K562 (cell line): ENCODE measurements at regions not wholly inside any gene's neighbourhood (a gene's known extent, or its start where the extent isn't known, plus 50 kb on each side); places are given as distances from the start of the nearest gene placed in this dataset.

ENCODE experiments used
- ATAC-seq: fragments of 200-7000 bp; cut with Tn5 transposase; 3 replicates; pipeline ENCODE4 v1.9.1; 2020; ENCODE audit warnings: moderate library complexity
- BruUV-seq: library from RNA; stranded (reverse); fragments of 400-500 nt; replicated peaks from 2 replicates; lab custom pipeline; 2021; lab: Mats Ljungman, UMichigan
- CTCF ChIA-PET: fragments of 300-600 bp; formaldehyde crosslinking; extraction: SDS; loops from one replicate; lab custom pipeline; 2021; ENCODE audit warnings: low intra/inter-chr PET ratio; lab: Yijun Ruan, JAX
- POLR2A ChIA-PET: fragments of 300-600, 350-650 bp; sonication (Branson Sonifier 250); formaldehyde crosslinking; extraction: SDS; loops from one replicate; lab custom pipeline; 2021; ENCODE audit warnings: antibody characterized with exemption, inconsistent platforms; lab: Yijun Ruan, JAX
- DNase-seq, 4 experiments: peaks; one replicate each; pipeline versions ENCODE4 v3.0.0 to v3.0.0-alpha.2; 2011 to 2018; ENCODE audit warnings: low spot score in 3 of 4, mixed read lengths in 3 of 4; ENCODE audit errors: extremely low read depth in 1 of 4
- FAIRE-seq: peaks from 2 replicates; lab custom pipeline; 2011; peaks lifted over from hg19 to GRCh38; lab: Jason Lieb, UNC
- H2AFZ ChIP-seq: 2 replicates; pipeline ENCODE4 v1.6.0; 2011; ENCODE audit warnings: low read depth, low read length, control low read depth, inconsistent platforms
- H3K27ac ChIP-seq: fragments of 200-600 bp; 3 replicates; pipeline ENCODE4 v1.8.0; 2011; ENCODE audit warnings: low read depth, mild to moderate bottlenecking, control low read depth, inconsistent platforms, low read length, moderate library complexity, mixed read lengths; ENCODE audit errors: extremely low read depth
- H3K27me3 ChIP-seq, 2 experiments: fragments of 300-600 bp in 1 of 2; 2 replicates in 1 of 2; 3 replicates in 1 of 2; pipeline versions ENCODE4 v1.6.0 to v1.8.0; 2011; ENCODE audit warnings: inconsistent platforms in 2 of 2, low read length in 2 of 2, mild to moderate bottlenecking in 1 of 2, mixed read lengths in 1 of 2, moderate library complexity in 1 of 2; ENCODE audit not compliant: control insufficient read depth in 2 of 2, insufficient read depth in 2 of 2
- H3K36me3 ChIP-seq: fragments of 300-600 bp; 3 replicates; pipeline ENCODE4 v1.8.0; 2011; ENCODE audit warnings: mild to moderate bottlenecking, low read length, inconsistent platforms; ENCODE audit not compliant: control insufficient read depth, insufficient read depth
- H3K4me1 ChIP-seq, 2 experiments: fragments of 200-600 bp in 1 of 2; replicated peaks in 1 of 2; 2 replicates in 1 of 2; 3 replicates in 1 of 2; pipeline versions ENCODE4 v1.5.1 to v1.8.0; 2011; ENCODE audit warnings: inconsistent platforms in 2 of 2, low read length in 2 of 2, mild to moderate bottlenecking in 1 of 2, mixed read lengths in 1 of 2, moderate library complexity in 1 of 2; ENCODE audit not compliant: control insufficient read depth in 2 of 2, insufficient read depth in 2 of 2
- H3K4me2 ChIP-seq: 2 replicates; pipeline ENCODE4 v1.6.1; 2011; ENCODE audit warnings: low read length, control low read depth, inconsistent platforms, mixed read lengths; ENCODE audit not compliant: insufficient read depth
- H3K4me3 ChIP-seq: fragments of 200-600 bp; sonication (generic), shearing (Covaris generic); 2 replicates; pipeline ENCODE4 v1.5.1; 2016; ENCODE audit warnings: control low read depth, inconsistent platforms
- H3K79me2 ChIP-seq: fragments of 200-600 bp; 3 replicates; pipeline ENCODE4 v1.8.0; 2011; ENCODE audit warnings: low read length, inconsistent platforms; ENCODE audit not compliant: control insufficient read depth, insufficient read depth
- H3K9ac ChIP-seq, 2 experiments: 2 replicates each; pipeline versions ENCODE4 v1.6.0 to v1.6.1; 2011; ENCODE audit warnings: low read depth in 2 of 2, low read length in 2 of 2, control low read depth in 1 of 2, inconsistent platforms in 1 of 2, mild to moderate bottlenecking in 1 of 2, mixed read lengths in 1 of 2; ENCODE audit not compliant: insufficient read depth in 1 of 2
- H3K9me1 ChIP-seq: one replicate; pipeline ENCODE4 v1.6.0; 2011; ENCODE audit warnings: inconsistent platforms, mild to moderate bottlenecking, low read length, moderate library complexity; ENCODE audit not compliant: control insufficient read depth, insufficient read depth
- H3K9me3 ChIP-seq: replicated peaks from 2 replicates; pipeline ENCODE4 v1.5.1; 2011; ENCODE audit warnings: low read depth, low read length, inconsistent platforms; ENCODE audit not compliant: control insufficient read depth, insufficient read depth
- H4K20me1 ChIP-seq: replicated peaks from 2 replicates; pipeline ENCODE4 v1.6.1; 2011; ENCODE audit warnings: low read length, inconsistent platforms, mixed read lengths; ENCODE audit not compliant: control insufficient read depth, insufficient read depth
- EHMT2 ChIP-seq: fragments of 450-650 bp; IDR thresholded peaks from 2 replicates; pipeline ENCODE4 v1.6.1; 2018; ENCODE audit warnings: antibody characterized with exemption
- FOXJ3 ChIP-seq: sonication (generic); formaldehyde crosslinking; IDR thresholded peaks from 2 replicates; pipeline ENCODE4 v1.4.0; 2020; ENCODE audit warnings: mild to moderate bottlenecking, missing genetic modification reagents
- HMGN3 ChIP-seq: IDR thresholded peaks from 2 replicates; pipeline ENCODE4 v1.6.1; 2011; ENCODE audit warnings: borderline replicate concordance, low read depth, mild to moderate bottlenecking, mixed read lengths, low read length; ENCODE audit not compliant: insufficient read length; ENCODE audit errors: extremely low read depth
- NCOA4 ChIP-seq: fragments of 450-650 bp; IDR thresholded peaks from 2 replicates; pipeline ENCODE4 v1.6.1; 2018; ENCODE audit warnings: mild to moderate bottlenecking; ENCODE audit not compliant: partially characterized antibody
- ZC3H4 ChIP-seq: sonication (generic); formaldehyde crosslinking; IDR thresholded peaks from 2 replicates; pipeline ENCODE4 v1.9.0; 2021; ENCODE audit warnings: missing genetic modification reagents, borderline replicate concordance
- ZNF212 ChIP-seq: fragments of 450-650 bp; formaldehyde crosslinking; IDR thresholded peaks from 2 replicates; pipeline ENCODE4 v1.4.0; 2020; ENCODE audit warnings: mild to moderate bottlenecking
- ZNF507 ChIP-seq: conservative IDR thresholded peaks from 2 replicates; pipeline ENCODE4 v1.6.1; 2017; ENCODE audit warnings: missing genetic modification characterization, missing compliant biosample characterization
- ZNF695 ChIP-seq: fragments of 450-650 bp; formaldehyde crosslinking; IDR thresholded peaks from 2 replicates; pipeline ENCODE4 v1.4.0; 2020; ENCODE audit warnings: mild to moderate bottlenecking, moderate library complexity
- WGBS: fragments of 100-300 bp; shearing (Covaris generic); methylation state at CpG from one replicate; pipeline ENCODE4 v1.1.6; 2016; ENCODE audit warnings: low coverage, mixed read lengths; ENCODE audit not compliant: insufficient coverage; ENCODE audit errors: missing lambda C conversion rate; 5-methylcytosine and 5-hydroxymethylcytosine counted together
- in situ Hi-C: fragments of 300-500 bp; cut with MboI; formaldehyde crosslinking; loops from 4 replicates; pipeline ENCODE4 v1.15.0; 2018; ENCODE audit warnings: inconsistent platforms, mixed read lengths
- intact Hi-C: fragments of 100-400 bp; cut with micrococcal nuclease; formaldehyde crosslinking; loops from 2 replicates; pipeline ENCODE4 v1.14.2; 2022
- TF ChIP-seq, protein P1 (sequence below): sonication (generic); formaldehyde crosslinking; IDR thresholded peaks from 2 replicates; pipeline ENCODE4 v1.8.1; 2023; ENCODE audit warnings: missing genetic modification reagents, mild to moderate bottlenecking, borderline replicate concordance
- TF ChIP-seq, protein P2 (sequence below): sonication (generic); formaldehyde crosslinking; IDR thresholded peaks from 2 replicates; pipeline ENCODE4 v1.8.1; 2023; ENCODE audit warnings: mild to moderate bottlenecking, missing genetic modification reagents

DNA sequence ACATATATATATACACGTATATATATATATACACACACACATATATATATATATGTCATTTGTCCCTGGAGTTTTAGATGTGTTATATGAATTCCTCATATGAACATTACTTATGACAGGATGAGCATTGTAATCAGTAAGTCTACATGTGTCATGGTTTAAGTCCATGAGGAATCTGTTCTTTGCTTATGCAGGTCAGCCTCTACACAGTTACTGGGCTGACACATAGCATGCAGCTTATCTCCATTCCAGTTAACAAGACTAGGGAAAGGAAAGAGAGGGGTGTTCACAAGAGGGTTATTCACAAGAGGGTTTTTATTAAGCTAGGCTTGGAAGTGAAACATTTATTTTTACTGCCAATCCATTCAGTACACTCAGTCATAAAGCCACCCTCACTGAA lies 226.7 kb downstream of the SNX13 start:
- Histone ChIP-seq H3K27ac (no peak overlapping the region), H2AFZ (no peak overlapping the region), H3K4me1 (no peaks in the 10 kb centered on the region), H3K9me3 (no peaks in the 10 kb centered on the region), H4K20me1 (no peaks in the 10 kb centered on the region), H3K27me3 (no peaks in the 10 kb centered on the region), H3K36me3 (no peaks in the 10 kb centered on the region), H3K9ac (no peak overlapping the region), H3K9me1 (no peaks in the 10 kb centered on the region), H3K4me3 (no peak overlapping the region), H3K79me2 (no peaks in the 10 kb centered on the region), H3K4me2 (no peak overlapping the region)
- DNase-seq = no peak
- in situ Hi-C loops (no loop called here), intact Hi-C loops (no loop called here)
- no peak for ATAC-seq
- no CpG with 5 or more reads among the region's 1 CpG for WGBS
- ChIA-PET CTCF (interaction anchor here (0.6 kb wide), 1 partner anchor 852 kb away, joined by 3 read pairs; no protein-coding TSS in a partner anchor), POLR2A (no interaction called here)
- FAIRE-seq = no peak
- BruUV-seq = no TSS peak
- TF ChIP-seq ZC3H4 (CRISPR knock-in tag) (no peak), EHMT2 (no peak), ZNF507 (no peak), FOXJ3 (CRISPR knock-in tag) (no peak), ZNF212 (no peak), ZNF695 (CRISPR knock-in tag) (no peak), NCOA4 (no peak), HMGN3 (no peak)
- TF ChIP-seq, protein P1, sequence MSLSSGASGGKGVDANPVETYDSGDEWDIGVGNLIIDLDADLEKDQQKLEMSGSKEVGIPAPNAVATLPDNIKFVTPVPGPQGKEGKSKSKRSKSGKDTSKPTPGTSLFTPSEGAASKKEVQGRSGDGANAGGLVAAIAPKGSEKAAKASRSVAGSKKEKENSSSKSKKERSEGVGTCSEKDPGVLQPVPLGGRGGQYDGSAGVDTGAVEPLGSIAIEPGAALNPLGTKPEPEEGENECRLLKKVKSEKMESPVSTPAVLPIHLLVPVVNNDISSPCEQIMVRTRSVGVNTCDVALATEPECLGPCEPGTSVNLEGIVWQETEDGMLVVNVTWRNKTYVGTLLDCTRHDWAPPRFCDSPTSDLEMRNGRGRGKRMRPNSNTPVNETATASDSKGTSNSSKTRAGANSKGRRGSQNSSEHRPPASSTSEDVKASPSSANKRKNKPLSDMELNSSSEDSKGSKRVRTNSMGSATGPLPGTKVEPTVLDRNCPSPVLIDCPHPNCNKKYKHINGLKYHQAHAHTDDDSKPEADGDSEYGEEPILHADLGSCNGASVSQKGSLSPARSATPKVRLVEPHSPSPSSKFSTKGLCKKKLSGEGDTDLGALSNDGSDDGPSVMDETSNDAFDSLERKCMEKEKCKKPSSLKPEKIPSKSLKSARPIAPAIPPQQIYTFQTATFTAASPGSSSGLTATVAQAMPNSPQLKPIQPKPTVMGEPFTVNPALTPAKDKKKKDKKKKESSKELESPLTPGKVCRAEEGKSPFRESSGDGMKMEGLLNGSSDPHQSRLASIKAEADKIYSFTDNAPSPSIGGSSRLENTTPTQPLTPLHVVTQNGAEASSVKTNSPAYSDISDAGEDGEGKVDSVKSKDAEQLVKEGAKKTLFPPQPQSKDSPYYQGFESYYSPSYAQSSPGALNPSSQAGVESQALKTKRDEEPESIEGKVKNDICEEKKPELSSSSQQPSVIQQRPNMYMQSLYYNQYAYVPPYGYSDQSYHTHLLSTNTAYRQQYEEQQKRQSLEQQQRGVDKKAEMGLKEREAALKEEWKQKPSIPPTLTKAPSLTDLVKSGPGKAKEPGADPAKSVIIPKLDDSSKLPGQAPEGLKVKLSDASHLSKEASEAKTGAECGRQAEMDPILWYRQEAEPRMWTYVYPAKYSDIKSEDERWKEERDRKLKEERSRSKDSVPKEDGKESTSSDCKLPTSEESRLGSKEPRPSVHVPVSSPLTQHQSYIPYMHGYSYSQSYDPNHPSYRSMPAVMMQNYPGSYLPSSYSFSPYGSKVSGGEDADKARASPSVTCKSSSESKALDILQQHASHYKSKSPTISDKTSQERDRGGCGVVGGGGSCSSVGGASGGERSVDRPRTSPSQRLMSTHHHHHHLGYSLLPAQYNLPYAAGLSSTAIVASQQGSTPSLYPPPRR (CRISPR knock-in tag) = no peak
- TF ChIP-seq, protein P2, sequence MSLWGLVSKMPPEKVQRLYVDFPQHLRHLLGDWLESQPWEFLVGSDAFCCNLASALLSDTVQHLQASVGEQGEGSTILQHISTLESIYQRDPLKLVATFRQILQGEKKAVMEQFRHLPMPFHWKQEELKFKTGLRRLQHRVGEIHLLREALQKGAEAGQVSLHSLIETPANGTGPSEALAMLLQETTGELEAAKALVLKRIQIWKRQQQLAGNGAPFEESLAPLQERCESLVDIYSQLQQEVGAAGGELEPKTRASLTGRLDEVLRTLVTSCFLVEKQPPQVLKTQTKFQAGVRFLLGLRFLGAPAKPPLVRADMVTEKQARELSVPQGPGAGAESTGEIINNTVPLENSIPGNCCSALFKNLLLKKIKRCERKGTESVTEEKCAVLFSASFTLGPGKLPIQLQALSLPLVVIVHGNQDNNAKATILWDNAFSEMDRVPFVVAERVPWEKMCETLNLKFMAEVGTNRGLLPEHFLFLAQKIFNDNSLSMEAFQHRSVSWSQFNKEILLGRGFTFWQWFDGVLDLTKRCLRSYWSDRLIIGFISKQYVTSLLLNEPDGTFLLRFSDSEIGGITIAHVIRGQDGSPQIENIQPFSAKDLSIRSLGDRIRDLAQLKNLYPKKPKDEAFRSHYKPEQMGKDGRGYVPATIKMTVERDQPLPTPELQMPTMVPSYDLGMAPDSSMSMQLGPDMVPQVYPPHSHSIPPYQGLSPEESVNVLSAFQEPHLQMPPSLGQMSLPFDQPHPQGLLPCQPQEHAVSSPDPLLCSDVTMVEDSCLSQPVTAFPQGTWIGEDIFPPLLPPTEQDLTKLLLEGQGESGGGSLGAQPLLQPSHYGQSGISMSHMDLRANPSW (CRISPR knock-in tag) = no peak
